GM23338 (cell line): ENCODE measurements at regions not wholly inside any gene's neighbourhood (a gene's known extent, or its start where the extent isn't known, plus 50 kb on each side); places are given as distances from the start of the nearest gene placed in this dataset.

Experiments used
- ATAC-seq: fragments of 200-7000 bp; cut with Tn5 transposase; 3 replicates; pipeline ENCODE4 v1.9.1; 2020
- DNase-seq: peaks from one replicate; pipeline ENCODE4 v3.0.0-alpha.2; 2015; ENCODE audit warnings: low spot score
- H2AFZ ChIP-seq: fragments of 200-600 bp; sonication (generic); 2 replicates; pipeline ENCODE4 v1.8.0; 2016; ENCODE audit warnings: antibody characterized with exemption, mild to moderate bottlenecking, moderate library complexity
- H3F3A ChIP-seq: fragments of 200-600 bp; sonication (generic); replicated peaks from 2 replicates; pipeline ENCODE4 v1.8.0; 2017; ENCODE audit warnings: antibody characterized with exemption, mixed run types, low read depth
- H3K27ac ChIP-seq: fragments of 200-600 bp; sonication (generic); 2 replicates; pipeline ENCODE4 v1.6.1; 2016; ENCODE audit warnings: low read depth
- H3K27me3 ChIP-seq: fragments of 200-600 bp; sonication (generic); 2 replicates; pipeline ENCODE4 v1.8.0; 2016; ENCODE audit warnings: mild to moderate bottlenecking, mixed run types, moderate library complexity; ENCODE audit not compliant: insufficient read depth
- H3K36me3 ChIP-seq: fragments of 200-600 bp; sonication (generic); 2 replicates; pipeline ENCODE4 v1.8.0; 2016; ENCODE audit warnings: mild to moderate bottlenecking; ENCODE audit not compliant: insufficient read depth
- H3K4me1 ChIP-seq: fragments of 200-600 bp; sonication (generic); 2 replicates; pipeline ENCODE4 v1.8.0; 2016; ENCODE audit warnings: mild to moderate bottlenecking, moderate library complexity; ENCODE audit not compliant: insufficient read depth
- H3K4me2 ChIP-seq: fragments of 200-600 bp; sonication (generic); 2 replicates; pipeline ENCODE4 v1.7.1; 2017; ENCODE audit warnings: mixed run types
- H3K4me3 ChIP-seq: fragments of 200-600 bp; sonication (generic); 2 replicates; pipeline ENCODE4 v1.6.1; 2016; ENCODE audit warnings: mixed run types
- H3K79me2 ChIP-seq: fragments of 200-600 bp; sonication (generic); replicated peaks from 2 replicates; pipeline ENCODE4 v1.8.0; 2017; ENCODE audit warnings: mild to moderate bottlenecking; ENCODE audit not compliant: insufficient read depth
- H3K9me2 ChIP-seq: fragments of 200-600 bp; sonication (generic); 2 replicates; pipeline ENCODE4 v1.8.0; 2017; ENCODE audit not compliant: insufficient read depth
- H4K20me1 ChIP-seq: fragments of 200-600 bp; sonication (generic); replicated peaks from 2 replicates; pipeline ENCODE4 v1.8.0; 2017; ENCODE audit warnings: mild to moderate bottlenecking; ENCODE audit not compliant: insufficient read depth
- H3K27ac Mint-ChIP-seq: 2 replicates; pipeline ENCODE4 v1.8.0; 2020; ENCODE audit warnings: inconsistent platforms, mild to moderate bottlenecking, moderate library complexity, mixed read lengths
- H3K27me3 Mint-ChIP-seq: 3 replicates; pipeline ENCODE4 v1.8.0; 2022; ENCODE audit warnings: low read depth, mild to moderate bottlenecking, moderate library complexity, mixed read lengths, inconsistent platforms; ENCODE audit not compliant: insufficient read depth, poor library complexity
- H3K36me3 Mint-ChIP-seq: 3 replicates; pipeline ENCODE4 v1.8.0; 2021; ENCODE audit warnings: low read depth, mild to moderate bottlenecking, inconsistent platforms, moderate library complexity, mixed read lengths
- H3K4me1 Mint-ChIP-seq: 3 replicates; pipeline ENCODE4 v1.8.0; 2020; ENCODE audit warnings: mild to moderate bottlenecking, inconsistent platforms, mixed read lengths
- H3K4me3 Mint-ChIP-seq: 3 replicates; pipeline ENCODE4 v1.8.0; 2021; ENCODE audit warnings: moderate library complexity, mild to moderate bottlenecking, inconsistent platforms, mixed read lengths
- H3K9me3 Mint-ChIP-seq: 3 replicates; pipeline ENCODE4 v1.8.0; 2020; ENCODE audit warnings: moderate library complexity, mild to moderate bottlenecking, inconsistent platforms, mixed read lengths
- CREB1 ChIP-seq: fragments of 250-450 bp; sonication (Bioruptor Pico); IDR thresholded peaks from 2 replicates; pipeline ENCODE4 v1.5.0; 2020; ENCODE audit warnings: low read depth, mild to moderate bottlenecking, moderate library complexity
- EZH2 ChIP-seq: fragments of 200-600 bp; sonication (generic); IDR thresholded peaks from one replicate; pipeline ENCODE4 v1.8.0; 2017; ENCODE audit warnings: antibody characterized with exemption, mild to moderate bottlenecking, low read depth; ENCODE audit not compliant: unreplicated experiment
- EZH2phosphoT487 ChIP-seq: fragments of 200-600 bp; sonication (generic); IDR thresholded peaks from one replicate; pipeline ENCODE4 v1.8.1; 2018; ENCODE audit warnings: antibody characterized with exemption; ENCODE audit not compliant: unreplicated experiment
- JUNB ChIP-seq: IDR thresholded peaks from one replicate; pipeline ENCODE4 v1.6.1; 2016; ENCODE audit warnings: antibody characterized with exemption; ENCODE audit not compliant: unreplicated experiment
- NANOG ChIP-seq: IDR thresholded peaks from 2 replicates; pipeline ENCODE4 v1.6.1; 2016; ENCODE audit warnings: antibody characterized with exemption, borderline replicate concordance
- POLR2AphosphoS5 ChIP-seq: IDR thresholded peaks from 2 replicates; pipeline ENCODE4 v1.6.1; 2016; ENCODE audit warnings: antibody characterized with exemption, low read depth
- ZNF114 ChIP-seq: fragments of 250-450 bp; sonication (Bioruptor Pico); IDR thresholded peaks from 2 replicates; pipeline ENCODE4 v1.5.0; 2020; ENCODE audit warnings: mild to moderate bottlenecking, moderate library complexity
- ZNF331 ChIP-seq: fragments of 250-450 bp; sonication (Bioruptor Pico); IDR thresholded peaks from 2 replicates; pipeline ENCODE4 v1.5.0; 2020; ENCODE audit warnings: low read depth, mild to moderate bottlenecking, moderate library complexity
- TF ChIP-seq, protein P1 (sequence below): fragments of 250-450 bp; sonication (Bioruptor Pico); IDR thresholded peaks from 2 replicates; pipeline ENCODE4 v1.5.0; 2020; ENCODE audit warnings: mild to moderate bottlenecking, moderate library complexity
- TF ChIP-seq, protein P2 (sequence below): IDR thresholded peaks from 2 replicates; pipeline ENCODE4 v1.6.1; 2016; ENCODE audit warnings: antibody characterized with exemption
- TF ChIP-seq, protein P3 (sequence below): IDR thresholded peaks from one replicate; pipeline ENCODE4 v1.6.1; 2018; ENCODE audit warnings: antibody characterized with exemption; ENCODE audit not compliant: unreplicated experiment

DNA sequence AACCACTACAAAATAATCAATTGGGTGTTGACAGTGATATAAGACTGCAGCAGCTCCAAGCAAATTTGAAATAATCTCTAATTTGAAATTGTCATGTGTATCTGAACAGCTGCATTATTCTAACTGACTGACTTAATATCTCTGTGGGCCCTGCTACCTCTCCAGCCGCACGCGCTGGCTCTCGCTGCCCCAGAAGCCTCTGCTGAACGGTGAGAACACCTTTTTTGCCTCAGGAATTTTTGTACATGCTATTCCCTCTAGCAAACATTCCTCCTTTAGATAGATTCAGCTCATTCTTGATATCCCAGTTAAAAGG lies 155.9 kb upstream of the MDFIC start:
- Mint-ChIP-seq H3K27me3 (no peaks in the 10 kb centered on the region), H3K9me3 (no peaks in the 10 kb centered on the region), H3K4me3 (no peak overlapping the region), H3K36me3 (no peaks in the 10 kb centered on the region), H3K4me1 (no peaks in the 10 kb centered on the region), H3K27ac (no peak overlapping the region)
- TF ChIP-seq, protein P1, sequence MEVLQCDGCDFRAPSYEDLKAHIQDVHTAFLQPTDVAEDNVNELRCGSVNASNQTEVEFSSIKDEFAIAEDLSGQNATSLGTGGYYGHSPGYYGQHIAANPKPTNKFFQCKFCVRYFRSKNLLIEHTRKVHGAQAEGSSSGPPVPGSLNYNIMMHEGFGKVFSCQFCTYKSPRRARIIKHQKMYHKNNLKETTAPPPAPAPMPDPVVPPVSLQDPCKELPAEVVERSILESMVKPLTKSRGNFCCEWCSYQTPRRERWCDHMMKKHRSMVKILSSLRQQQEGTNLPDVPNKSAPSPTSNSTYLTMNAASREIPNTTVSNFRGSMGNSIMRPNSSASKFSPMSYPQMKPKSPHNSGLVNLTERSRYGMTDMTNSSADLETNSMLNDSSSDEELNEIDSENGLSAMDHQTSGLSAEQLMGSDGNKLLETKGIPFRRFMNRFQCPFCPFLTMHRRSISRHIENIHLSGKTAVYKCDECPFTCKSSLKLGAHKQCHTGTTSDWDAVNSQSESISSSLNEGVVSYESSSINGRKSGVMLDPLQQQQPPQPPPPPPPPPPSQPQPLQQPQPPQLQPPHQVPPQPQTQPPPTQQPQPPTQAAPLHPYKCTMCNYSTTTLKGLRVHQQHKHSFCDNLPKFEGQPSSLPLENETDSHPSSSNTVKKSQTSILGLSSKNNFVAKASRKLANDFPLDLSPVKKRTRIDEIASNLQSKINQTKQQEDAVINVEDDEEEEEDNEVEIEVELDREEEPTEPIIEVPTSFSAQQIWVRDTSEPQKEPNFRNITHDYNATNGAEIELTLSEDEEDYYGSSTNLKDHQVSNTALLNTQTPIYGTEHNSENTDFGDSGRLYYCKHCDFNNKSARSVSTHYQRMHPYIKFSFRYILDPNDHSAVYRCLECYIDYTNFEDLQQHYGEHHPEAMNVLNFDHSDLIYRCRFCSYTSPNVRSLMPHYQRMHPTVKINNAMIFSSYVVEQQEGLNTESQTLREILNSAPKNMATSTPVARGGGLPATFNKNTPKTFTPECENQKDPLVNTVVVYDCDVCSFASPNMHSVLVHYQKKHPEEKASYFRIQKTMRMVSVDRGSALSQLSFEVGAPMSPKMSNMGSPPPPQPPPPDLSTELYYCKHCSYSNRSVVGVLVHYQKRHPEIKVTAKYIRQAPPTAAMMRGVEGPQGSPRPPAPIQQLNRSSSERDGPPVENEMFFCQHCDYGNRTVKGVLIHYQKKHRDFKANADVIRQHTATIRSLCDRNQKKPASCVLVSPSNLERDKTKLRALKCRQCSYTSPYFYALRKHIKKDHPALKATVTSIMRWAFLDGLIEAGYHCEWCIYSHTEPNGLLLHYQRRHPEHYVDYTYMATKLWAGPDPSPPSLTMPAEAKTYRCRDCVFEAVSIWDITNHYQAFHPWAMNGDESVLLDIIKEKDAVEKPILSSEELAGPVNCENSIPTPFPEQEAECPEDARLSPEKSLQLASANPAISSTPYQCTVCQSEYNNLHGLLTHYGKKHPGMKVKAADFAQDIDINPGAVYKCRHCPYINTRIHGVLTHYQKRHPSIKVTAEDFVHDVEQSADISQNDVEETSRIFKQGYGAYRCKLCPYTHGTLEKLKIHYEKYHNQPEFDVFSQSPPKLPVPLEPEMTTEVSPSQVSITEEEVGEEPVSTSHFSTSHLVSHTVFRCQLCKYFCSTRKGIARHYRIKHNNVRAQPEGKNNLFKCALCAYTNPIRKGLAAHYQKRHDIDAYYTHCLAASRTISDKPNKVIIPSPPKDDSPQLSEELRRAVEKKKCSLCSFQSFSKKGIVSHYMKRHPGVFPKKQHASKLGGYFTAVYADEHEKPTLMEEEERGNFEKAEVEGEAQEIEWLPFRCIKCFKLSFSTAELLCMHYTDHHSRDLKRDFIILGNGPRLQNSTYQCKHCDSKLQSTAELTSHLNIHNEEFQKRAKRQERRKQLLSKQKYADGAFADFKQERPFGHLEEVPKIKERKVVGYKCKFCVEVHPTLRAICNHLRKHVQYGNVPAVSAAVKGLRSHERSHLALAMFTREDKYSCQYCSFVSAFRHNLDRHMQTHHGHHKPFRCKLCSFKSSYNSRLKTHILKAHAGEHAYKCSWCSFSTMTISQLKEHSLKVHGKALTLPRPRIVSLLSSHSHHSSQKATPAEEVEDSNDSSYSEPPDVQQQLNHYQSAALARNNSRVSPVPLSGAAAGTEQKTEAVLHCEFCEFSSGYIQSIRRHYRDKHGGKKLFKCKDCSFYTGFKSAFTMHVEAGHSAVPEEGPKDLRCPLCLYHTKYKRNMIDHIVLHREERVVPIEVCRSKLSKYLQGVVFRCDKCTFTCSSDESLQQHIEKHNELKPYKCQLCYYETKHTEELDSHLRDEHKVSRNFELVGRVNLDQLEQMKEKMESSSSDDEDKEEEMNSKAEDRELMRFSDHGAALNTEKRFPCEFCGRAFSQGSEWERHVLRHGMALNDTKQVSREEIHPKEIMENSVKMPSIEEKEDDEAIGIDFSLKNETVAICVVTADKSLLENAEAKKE (CRISPR knock-in tag), result no peak
- TF ChIP-seq ZNF114 (CRISPR knock-in tag) (no peak), POLR2AphosphoS5 (no peak), CREB1 (CRISPR knock-in tag) (no peak), EZH2 (no peak), ZNF331 (no peak), EZH2phosphoT487 (no peak), NANOG (no peak), JUNB (no peak)
- TF ChIP-seq, protein P2, sequence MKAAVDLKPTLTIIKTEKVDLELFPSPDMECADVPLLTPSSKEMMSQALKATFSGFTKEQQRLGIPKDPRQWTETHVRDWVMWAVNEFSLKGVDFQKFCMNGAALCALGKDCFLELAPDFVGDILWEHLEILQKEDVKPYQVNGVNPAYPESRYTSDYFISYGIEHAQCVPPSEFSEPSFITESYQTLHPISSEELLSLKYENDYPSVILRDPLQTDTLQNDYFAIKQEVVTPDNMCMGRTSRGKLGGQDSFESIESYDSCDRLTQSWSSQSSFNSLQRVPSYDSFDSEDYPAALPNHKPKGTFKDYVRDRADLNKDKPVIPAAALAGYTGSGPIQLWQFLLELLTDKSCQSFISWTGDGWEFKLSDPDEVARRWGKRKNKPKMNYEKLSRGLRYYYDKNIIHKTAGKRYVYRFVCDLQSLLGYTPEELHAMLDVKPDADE, result no peak
- TF ChIP-seq, protein P3, sequence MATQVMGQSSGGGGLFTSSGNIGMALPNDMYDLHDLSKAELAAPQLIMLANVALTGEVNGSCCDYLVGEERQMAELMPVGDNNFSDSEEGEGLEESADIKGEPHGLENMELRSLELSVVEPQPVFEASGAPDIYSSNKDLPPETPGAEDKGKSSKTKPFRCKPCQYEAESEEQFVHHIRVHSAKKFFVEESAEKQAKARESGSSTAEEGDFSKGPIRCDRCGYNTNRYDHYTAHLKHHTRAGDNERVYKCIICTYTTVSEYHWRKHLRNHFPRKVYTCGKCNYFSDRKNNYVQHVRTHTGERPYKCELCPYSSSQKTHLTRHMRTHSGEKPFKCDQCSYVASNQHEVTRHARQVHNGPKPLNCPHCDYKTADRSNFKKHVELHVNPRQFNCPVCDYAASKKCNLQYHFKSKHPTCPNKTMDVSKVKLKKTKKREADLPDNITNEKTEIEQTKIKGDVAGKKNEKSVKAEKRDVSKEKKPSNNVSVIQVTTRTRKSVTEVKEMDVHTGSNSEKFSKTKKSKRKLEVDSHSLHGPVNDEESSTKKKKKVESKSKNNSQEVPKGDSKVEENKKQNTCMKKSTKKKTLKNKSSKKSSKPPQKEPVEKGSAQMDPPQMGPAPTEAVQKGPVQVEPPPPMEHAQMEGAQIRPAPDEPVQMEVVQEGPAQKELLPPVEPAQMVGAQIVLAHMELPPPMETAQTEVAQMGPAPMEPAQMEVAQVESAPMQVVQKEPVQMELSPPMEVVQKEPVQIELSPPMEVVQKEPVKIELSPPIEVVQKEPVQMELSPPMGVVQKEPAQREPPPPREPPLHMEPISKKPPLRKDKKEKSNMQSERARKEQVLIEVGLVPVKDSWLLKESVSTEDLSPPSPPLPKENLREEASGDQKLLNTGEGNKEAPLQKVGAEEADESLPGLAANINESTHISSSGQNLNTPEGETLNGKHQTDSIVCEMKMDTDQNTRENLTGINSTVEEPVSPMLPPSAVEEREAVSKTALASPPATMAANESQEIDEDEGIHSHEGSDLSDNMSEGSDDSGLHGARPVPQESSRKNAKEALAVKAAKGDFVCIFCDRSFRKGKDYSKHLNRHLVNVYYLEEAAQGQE, result no peak
- ATAC-seq, result no peak
- Histone ChIP-seq H3K4me3 (no peak overlapping the region), H2AFZ (no peak overlapping the region), H3K9me2 (peaks cover 8% of the 10 kb centered on the region; the same call in 1 of the 2 replicates), H3K36me3 (no peaks in the 10 kb centered on the region), H3K79me2 (no peaks in the 10 kb centered on the region), H3K4me1 (no peaks in the 10 kb centered on the region), H3K4me2 (no peak overlapping the region), H3K27me3 (no peaks in the 10 kb centered on the region), H3K27ac (no peak overlapping the region), H3F3A (no peaks in the 10 kb centered on the region), H4K20me1 (no peaks in the 10 kb centered on the region)
- DNase-seq, result no peak
